HL-60 (cell line): ENCODE measurements at regions not wholly inside any gene's neighbourhood (a gene's known extent, or its start where the extent isn't known, plus 50 kb on each side); places are given as distances from the start of the nearest gene placed in this dataset.

Source experiments
- DNase-seq, 2 experiments: peaks; one replicate each; pipeline ENCODE4 v3.0.0-alpha.2; 2010 to 2020; ENCODE audit warnings: low read depth in 1 of 2, low spot score in 1 of 2
- H3K27ac ChIP-seq: fragments of 250-450 bp; sonication (Bioruptor Pico); replicated peaks from 2 replicates; pipeline ENCODE4 v1.5.1; 2020; ENCODE audit warnings: mild to moderate bottlenecking, moderate library complexity
- H3K27me3 ChIP-seq: fragments of 250-450 bp; sonication (Bioruptor Pico); 2 replicates; pipeline ENCODE4 v1.5.1; 2021; ENCODE audit warnings: mild to moderate bottlenecking, moderate library complexity; ENCODE audit not compliant: insufficient read depth, poor library complexity, severe bottlenecking
- H3K4me3 ChIP-seq: replicated peaks from 2 replicates; pipeline ENCODE4 v1.5.1; 2011; ENCODE audit warnings: mild to moderate bottlenecking, control low read depth, low read length; ENCODE audit not compliant: insufficient read depth
- GABPA ChIP-seq: IDR thresholded peaks from 2 replicates; pipeline ENCODE4 v1.6.1; 2012; ENCODE audit warnings: low read depth
- POLR2AphosphoS5 ChIP-seq: IDR thresholded peaks from 2 replicates; pipeline ENCODE4 v1.6.1; 2012; ENCODE audit warnings: low read depth
- REST ChIP-seq: IDR thresholded peaks from 2 replicates; pipeline ENCODE4 v1.6.1; 2012; ENCODE audit warnings: low read depth; ENCODE audit not compliant: insufficient replicate concordance
- SPI1 ChIP-seq: IDR thresholded peaks from 2 replicates; pipeline ENCODE4 v1.6.1; 2012; ENCODE audit warnings: low read depth, mild to moderate bottlenecking, borderline replicate concordance
- TF ChIP-seq, protein P1 (sequence below): IDR thresholded peaks from one replicate; pipeline ENCODE4 v1.5.1; 2011; ENCODE audit warnings: low read length, control low read depth, inconsistent platforms; ENCODE audit not compliant: insufficient read depth

- no peak overlapping the region for H3K4me3 ChIP-seq
- no peak for TF ChIP-seq SPI1
- TF ChIP-seq REST = no peak
- TF ChIP-seq POLR2AphosphoS5 = no peak
- no peak overlapping the region for H3K27ac ChIP-seq
- no peak for DNase-seq
- H3K27me3 ChIP-seq = peaks cover 4% of the 10 kb centered on the region
Measured at GRCh38 chr11:112380464-112380863, 119.8 kb upstream of the PLET1 start.

DNA sequence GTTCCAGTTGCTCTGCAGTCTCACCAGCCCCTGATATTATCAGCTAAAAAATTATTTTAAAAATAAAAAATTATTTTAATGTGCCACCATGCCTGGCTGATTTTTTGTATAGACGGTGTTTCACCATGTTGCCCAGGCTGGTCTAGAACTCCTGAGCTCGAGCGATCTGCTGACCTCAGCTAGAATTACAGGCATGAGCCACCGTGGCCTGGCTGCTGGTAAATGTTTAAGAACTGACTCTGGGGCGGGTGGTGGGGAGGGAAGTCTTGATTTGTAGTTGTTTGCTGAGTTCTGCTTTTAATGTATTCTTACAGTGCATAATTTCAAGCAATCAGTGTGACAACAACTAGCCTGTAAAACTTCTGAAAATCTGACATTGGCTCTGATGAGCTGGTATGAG, 120.9 kb upstream of the PLET1 start:
- TF ChIP-seq SPI1 (no peak), REST (no peak), GABPA (no peak), POLR2AphosphoS5 (no peak)
- TF ChIP-seq, protein P1, sequence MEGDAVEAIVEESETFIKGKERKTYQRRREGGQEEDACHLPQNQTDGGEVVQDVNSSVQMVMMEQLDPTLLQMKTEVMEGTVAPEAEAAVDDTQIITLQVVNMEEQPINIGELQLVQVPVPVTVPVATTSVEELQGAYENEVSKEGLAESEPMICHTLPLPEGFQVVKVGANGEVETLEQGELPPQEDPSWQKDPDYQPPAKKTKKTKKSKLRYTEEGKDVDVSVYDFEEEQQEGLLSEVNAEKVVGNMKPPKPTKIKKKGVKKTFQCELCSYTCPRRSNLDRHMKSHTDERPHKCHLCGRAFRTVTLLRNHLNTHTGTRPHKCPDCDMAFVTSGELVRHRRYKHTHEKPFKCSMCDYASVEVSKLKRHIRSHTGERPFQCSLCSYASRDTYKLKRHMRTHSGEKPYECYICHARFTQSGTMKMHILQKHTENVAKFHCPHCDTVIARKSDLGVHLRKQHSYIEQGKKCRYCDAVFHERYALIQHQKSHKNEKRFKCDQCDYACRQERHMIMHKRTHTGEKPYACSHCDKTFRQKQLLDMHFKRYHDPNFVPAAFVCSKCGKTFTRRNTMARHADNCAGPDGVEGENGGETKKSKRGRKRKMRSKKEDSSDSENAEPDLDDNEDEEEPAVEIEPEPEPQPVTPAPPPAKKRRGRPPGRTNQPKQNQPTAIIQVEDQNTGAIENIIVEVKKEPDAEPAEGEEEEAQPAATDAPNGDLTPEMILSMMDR = no peak

GRCh38 chr11:112382561-112382960, 121.9 kb upstream of the PLET1 start:
- Histone ChIP-seq H3K4me3 (no peak overlapping the region), H3K27me3 (peaks cover 4% of the 10 kb centered on the region), H3K27ac (no peak overlapping the region)
- no peak for DNase-seq
- TF ChIP-seq, protein P1 = no peak
- TF ChIP-seq POLR2AphosphoS5 (no peak), REST (no peak), GABPA (no peak), SPI1 (no peak)

More for the DNA sequence above, 120.9 kb upstream of the PLET1 start:
- Histone ChIP-seq H3K4me3 (no peak overlapping the region), H3K27ac (no peak overlapping the region), H3K27me3 (peaks cover 4% of the 10 kb centered on the region)
- DNase-seq = no peak

DNA sequence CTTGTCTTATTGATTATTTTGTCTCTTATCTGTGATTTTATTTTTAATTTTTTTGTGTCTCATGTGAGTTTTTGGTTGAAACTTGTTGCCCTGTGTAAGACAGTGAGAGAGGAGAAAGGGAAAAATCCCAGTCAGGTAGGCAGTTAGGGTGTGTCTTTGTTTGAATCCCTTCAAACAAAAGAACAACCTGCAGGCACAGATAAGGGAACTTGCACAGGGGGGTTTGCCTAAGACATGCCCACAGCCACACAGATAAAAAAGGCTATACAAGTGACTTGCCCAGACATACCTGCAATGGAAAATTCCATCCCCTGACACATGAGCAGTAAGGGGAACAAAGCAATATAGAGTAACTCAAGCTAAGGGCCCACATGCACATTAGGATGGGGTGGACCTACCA, 127.8 kb upstream of the PLET1 start:
- H3K4me3 ChIP-seq = no peak overlapping the region
- H3K27ac ChIP-seq = no peak overlapping the region
- TF ChIP-seq REST = no peak
- no peak for TF ChIP-seq POLR2AphosphoS5
- TF ChIP-seq SPI1 = no peak
- TF ChIP-seq, protein P1 = no peak
- TF ChIP-seq GABPA = no peak
- DNase-seq = no peak
- peaks cover 4% of the 10 kb centered on the region for H3K27me3 ChIP-seq
